Stimulated activated naive CD8-positive, alpha-beta T cell treated with anti-CD3 and anti-CD28 coated beads, Interleukin-15, amount 100 ng/mL, for 72 hours (primary cell): ENCODE measurements at regions not wholly inside any gene's neighbourhood (a gene's known extent, or its start where the extent isn't known, plus 50 kb on each side); places are given as distances from the start of the nearest gene placed in this dataset.

Experiments used
- ATAC-seq: fragments of 150-1000 bp; cut with Tn5 transposase; 2 replicates; pipeline ENCODE4 v1.10.0; 2021; ENCODE audit warnings: mild to moderate bottlenecking, moderate library complexity
- DNase-seq, 2 donors: peaks; one replicate each; pipeline ENCODE4 v3.0.0; 2021 to 2022
- H3K27ac Mint-ChIP-seq, 2 donors: one replicate each; pipeline ENCODE4 v1.8.0; 2022; ENCODE audit warnings: mild to moderate bottlenecking in 2 of 2, mixed read lengths in 2 of 2, moderate library complexity in 2 of 2
- H3K27me3 Mint-ChIP-seq: one replicate; pipeline ENCODE4 v1.8.0; 2022; ENCODE audit warnings: mixed read lengths
- H3K4me1 Mint-ChIP-seq: one replicate; pipeline ENCODE4 v1.8.0; 2022; ENCODE audit warnings: mild to moderate bottlenecking, mixed read lengths
- H3K4me3 Mint-ChIP-seq, 2 donors: one replicate each; pipeline ENCODE4 v1.8.0; 2022; ENCODE audit warnings: mild to moderate bottlenecking in 2 of 2, mixed read lengths in 2 of 2, moderate library complexity in 1 of 2
- H3K9me3 Mint-ChIP-seq, 2 donors: one replicate each; pipeline ENCODE4 v1.8.0; 2022; ENCODE audit warnings: mixed read lengths in 2 of 2

DNA sequence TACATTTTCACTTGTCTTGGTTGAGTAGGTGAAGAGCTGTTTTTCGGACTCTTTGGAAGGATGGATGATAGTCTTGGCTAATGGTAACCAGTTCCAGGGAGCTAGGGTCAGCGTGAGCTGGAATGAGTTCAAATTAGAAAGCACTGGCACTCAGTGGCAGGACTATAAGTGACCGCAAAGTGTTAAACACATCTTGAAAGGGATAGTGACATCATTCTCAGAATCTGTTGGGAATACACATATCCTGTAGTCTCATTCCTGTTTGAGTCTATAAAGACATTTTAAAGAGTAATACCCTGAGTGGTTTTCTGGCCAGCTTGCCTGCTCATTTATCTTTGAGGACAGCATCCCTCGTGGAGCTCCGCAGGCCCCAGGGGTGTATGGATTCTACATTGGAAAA, 56.7 kb upstream of the TMEM248 start:
- Mint-ChIP-seq H3K9me3 (no peaks in the 10 kb centered on the region), H3K27me3 (no peaks in the 10 kb centered on the region), H3K4me3 (no peak overlapping the region), H3K27ac (no peak overlapping the region), H3K4me1 (peaks cover 31% of the 10 kb centered on the region)
- DNase-seq: no peak
- ATAC-seq: no peak

DNA sequence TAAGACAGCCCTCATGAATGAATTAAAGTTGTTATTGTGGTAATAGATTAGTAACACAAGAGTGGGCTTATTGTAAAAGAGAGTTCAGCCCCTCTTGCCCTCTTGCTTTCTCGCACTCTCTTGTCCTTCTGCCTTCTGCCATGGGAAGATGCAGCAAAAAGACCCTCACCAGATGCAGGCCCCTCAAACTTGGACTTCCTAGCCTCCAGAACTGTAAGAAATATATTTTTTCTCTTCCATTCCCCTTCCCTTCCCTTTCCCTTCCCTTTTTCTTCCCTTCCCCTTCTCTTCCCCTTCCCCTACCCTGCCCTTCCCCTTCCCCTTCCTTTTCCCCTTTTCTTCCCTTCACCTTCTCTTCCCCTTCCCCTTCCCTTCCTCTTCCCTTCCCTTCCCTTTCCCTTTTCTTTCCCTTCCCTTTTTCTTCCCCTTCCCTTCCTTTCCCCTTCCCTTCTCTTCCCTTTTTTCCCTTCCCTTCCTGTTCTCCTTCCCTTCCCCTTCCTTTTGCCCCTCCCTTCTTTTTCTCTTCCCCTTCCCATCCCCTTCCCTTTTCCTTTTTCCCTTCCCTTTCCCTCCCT, 55.6 kb upstream of the TMEM248 start:
- ATAC-seq: no peak
- no peaks in the 10 kb centered on the region for H3K27me3 Mint-ChIP-seq
- peaks cover 30% of the 10 kb centered on the region for H3K4me1 Mint-ChIP-seq
- H3K4me3 Mint-ChIP-seq: no peak overlapping the region
- H3K27ac Mint-ChIP-seq: no peak overlapping the region
- DNase-seq: no peak
- H3K9me3 Mint-ChIP-seq: no peaks in the 10 kb centered on the region

DNA sequence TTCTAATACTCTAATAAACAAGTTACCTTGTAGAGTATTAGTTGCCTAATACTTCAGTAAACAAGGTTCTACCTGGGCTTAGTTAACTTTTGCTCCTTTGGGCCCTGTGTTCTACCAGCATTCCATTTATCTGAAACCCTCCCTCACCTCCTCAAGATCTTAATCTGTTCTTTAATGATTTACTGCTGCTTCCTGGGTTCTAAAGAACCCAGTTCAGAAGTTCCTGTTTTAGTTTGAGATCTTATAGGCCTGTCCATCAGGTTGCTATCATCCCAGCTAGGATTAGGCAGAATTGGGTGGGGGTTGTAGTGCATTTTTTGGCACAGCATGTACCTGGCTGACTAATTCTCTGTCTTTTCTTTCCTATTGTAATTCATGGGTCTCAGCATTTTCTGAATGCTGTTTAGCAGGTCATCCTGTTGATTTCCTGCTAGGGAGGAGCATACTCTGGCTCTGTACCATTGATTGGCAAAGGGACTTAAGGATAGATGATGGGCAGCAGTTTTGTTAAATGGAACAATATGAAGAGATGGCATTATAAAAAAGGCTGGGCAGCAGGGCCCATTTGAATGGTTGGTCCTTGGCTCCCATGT, 53.7 kb upstream of the TMEM248 start:
- no peaks in the 10 kb centered on the region for H3K27me3 Mint-ChIP-seq
- H3K4me3 Mint-ChIP-seq: no peak overlapping the region
- DNase-seq (no peak), ATAC-seq (no peak)
- no peak overlapping the region for H3K27ac Mint-ChIP-seq
- peaks cover 24% of the 10 kb centered on the region for H3K4me1 Mint-ChIP-seq
- no peaks in the 10 kb centered on the region for H3K9me3 Mint-ChIP-seq

DNA sequence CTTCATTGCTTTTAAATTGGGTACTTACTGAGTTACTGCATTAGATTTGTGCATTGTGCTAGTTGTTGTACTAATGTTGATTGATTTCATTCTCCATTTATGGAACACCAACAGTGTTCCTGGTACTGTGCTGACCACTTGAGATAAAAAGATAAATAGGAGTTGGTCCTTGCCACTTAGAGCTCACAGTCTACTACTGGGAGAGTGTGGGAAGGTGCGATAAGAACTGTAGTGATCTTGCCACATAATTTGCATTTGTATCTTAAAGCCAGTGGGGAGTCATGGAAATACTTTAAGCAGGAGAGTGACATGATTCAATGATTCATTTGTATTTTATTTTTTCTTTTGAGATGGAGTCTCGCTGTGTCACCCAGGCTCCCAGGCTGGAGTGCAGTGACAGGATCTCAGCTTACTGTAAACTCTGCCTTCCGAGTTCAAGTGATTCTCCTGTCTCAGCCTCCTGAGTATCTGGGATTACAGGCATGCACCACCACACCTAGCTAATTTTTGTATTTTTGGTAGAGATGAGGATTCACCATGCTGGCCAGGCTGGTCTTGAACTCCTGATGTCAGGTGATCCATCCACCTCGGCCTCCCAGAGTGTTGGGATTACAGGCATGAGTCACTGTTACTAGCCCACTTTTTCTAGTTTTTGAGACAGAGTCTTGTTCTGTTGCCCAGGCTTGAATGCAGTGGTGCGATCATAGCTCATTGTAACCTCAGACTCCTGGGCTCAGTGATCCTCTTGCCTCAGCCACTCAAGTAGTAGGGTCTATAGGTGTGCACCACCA, 51.2 kb upstream of the TMEM248 start:
- peak; percentile 53 for ATAC-seq
- no peak for DNase-seq
- H3K4me1 Mint-ChIP-seq: peaks cover 19% of the 10 kb centered on the region
- no peaks in the 10 kb centered on the region for H3K9me3 Mint-ChIP-seq
- H3K4me3 Mint-ChIP-seq: no peak overlapping the region
- peak overlapping the region in 1 of 2 donors; percentile 25 for H3K27ac Mint-ChIP-seq
- no peaks in the 10 kb centered on the region for H3K27me3 Mint-ChIP-seq

DNA sequence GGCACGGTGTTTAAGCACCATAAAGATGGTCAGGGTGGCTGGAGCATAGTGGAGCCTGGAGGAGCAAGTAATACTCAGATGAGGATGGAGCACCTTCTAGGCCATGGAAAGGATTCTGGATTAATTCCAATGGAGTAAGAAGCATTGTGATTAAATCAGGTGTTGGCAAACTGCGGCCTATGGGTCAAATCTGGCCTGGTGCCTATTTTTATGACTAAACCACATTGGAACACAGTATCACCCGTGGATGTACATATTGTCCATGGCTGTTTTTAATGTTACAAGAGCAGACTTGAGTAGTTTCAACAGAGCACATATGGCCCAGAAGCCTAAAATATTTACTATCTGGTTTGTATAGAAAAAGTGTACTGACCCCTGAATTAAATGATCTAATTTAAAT, 49.9 kb upstream of the TMEM248 start:
- ATAC-seq: no peak
- no peak for DNase-seq
- H3K4me3 Mint-ChIP-seq: no peak overlapping the region
- H3K27ac Mint-ChIP-seq: no peak overlapping the region
- peaks cover 15% of the 10 kb centered on the region for H3K4me1 Mint-ChIP-seq
- H3K27me3 Mint-ChIP-seq: no peaks in the 10 kb centered on the region
- H3K9me3 Mint-ChIP-seq: no peaks in the 10 kb centered on the region
